HG02642 (cell line): ENCODE measurements at regions not wholly inside any gene's neighbourhood (a gene's known extent, or its start where the extent isn't known, plus 50 kb on each side); places are given as distances from the start of the nearest gene placed in this dataset.

Experiments
- ATAC-seq: cut with Tn5 transposase; IDR thresholded peaks from one replicate; pipeline ENCODE4 v1.9.1; 2021; ENCODE audit warnings: mild to moderate bottlenecking; ENCODE audit not compliant: unreplicated experiment, poor library complexity

DNA sequence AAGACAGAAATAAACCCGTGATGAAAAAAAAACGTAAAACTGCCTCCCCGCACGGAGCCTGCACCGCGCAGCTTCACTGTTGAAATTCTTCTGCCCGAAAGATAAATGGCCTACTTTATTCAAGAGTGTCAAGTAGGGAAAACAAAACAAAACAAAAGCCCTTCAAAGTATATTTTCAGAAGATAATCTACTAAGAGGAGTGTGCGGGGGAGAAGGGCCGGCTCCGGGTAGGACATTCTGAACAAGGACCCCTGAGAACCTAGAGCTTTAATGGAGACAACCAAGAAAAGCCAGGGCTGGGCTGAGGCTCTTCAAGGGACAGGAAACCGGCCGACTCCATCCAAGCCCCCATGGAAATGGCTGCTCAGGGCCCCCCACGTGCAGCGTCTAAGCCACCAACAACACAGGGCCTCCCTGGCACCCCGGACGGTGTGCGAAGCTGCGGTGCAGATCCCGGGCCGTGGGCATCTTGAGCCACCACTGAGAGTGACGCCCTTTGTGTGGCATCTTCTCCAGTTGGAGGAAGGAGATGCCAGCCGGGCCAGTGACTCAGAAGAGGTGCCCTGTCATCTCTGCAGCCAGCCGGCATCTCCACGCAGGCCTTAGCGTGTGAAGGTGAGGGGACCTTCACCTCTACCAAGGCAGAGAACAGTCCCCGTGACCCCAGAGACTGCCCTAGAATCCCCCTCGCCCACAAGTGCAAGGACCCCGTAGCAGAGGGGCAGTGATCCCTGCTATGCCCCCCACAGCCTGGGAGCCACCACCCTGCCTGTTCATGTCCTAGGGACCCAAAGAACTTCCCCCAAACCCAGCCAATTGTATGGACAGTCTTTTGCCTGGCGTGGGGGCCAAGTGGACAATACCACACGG is 250.8 kb downstream of the C16orf95 start:
- no peak for ATAC-seq

DNA sequence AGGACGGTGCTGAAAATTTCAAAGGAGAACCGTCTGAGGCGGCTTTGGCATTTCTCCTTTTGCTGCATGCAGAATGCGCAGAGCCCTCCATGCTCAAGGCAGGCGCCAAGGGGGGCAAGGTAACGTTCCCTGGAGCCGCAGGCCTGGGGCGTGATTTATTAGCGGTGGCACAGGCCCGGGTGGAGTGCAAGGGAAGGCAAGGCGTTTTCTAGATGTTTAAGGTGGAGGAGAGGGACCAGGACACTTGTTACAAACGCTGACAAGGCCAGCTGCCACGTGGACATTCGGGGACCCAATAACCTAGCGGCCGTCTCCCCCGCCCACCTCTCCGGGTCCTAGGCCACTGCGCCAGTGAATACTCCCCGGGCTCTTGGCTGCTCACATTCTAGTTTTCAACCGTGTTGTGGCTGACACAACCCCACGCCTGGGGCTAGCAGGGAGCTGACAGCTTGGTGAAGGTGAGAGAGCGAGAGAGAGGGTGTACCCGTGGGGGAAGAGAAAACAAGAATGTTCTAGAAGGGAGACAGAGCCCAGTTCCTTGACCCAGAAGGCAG is 250.1 kb downstream of the C16orf95 start:
- no peak for ATAC-seq

DNA sequence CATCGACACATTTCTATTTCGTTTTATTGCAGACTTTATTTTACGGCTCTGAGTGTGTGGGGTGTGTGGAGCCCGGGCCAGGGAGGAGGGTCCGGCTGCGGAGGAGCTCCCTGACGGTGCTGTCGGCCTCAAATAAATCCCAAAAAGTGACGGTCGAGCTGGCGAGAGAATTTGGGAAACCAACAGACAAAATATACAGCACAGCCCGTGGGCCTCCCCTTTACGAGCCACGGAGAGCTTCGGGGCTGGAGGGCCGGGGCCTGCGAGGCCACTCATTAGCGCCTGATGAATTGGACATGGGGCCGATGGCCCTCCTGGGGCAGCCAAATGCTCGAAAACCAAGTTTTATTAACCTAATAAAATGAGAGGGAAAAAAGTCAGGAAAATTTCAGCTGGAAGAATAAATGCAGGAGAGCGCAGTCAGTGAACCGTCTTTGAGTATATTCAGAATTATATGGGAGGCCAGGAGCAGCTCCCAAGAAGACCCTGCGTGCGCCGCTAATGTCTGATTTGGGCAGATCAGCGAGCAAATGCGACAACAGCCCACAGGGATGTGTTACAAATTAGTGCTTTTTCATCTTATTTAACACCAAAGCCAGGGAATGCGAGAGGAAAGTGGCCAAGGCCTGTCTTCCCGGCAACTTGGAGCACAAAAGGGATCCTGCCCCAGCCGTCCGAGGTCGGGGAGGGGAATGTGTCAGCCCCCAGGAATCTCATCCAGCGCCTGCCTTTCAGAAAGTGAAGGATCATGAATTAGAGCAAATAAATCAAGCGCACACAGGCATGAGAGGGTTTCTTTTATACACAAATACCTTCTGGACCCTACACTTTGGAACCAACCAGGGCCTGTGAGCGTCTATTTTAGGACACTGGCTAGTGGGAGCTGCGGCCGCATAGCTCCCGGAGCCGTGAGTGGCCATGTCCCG is 249.1 kb downstream of the C16orf95 start:
- ATAC-seq, result no peak

DNA sequence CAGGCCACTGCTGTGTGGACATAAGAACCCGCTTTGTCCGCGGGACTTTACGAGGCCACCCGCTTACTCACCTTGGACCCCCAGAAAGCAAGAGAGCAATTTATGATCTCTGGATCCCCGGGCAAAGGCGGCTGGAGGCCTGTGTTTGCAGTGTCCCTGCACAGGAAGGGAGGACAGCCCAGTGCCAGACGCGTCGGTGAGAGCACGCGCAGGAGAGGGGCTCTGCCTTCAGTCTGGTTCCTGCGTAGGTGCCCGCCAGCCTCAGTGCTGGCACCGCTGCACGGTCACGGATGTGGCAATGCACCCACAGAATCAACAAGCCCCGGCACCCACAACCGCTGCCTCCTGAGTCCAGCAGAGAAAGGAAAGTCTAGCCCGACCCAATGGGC is 248.4 kb downstream of the C16orf95 start:
- ATAC-seq, result no peak

DNA sequence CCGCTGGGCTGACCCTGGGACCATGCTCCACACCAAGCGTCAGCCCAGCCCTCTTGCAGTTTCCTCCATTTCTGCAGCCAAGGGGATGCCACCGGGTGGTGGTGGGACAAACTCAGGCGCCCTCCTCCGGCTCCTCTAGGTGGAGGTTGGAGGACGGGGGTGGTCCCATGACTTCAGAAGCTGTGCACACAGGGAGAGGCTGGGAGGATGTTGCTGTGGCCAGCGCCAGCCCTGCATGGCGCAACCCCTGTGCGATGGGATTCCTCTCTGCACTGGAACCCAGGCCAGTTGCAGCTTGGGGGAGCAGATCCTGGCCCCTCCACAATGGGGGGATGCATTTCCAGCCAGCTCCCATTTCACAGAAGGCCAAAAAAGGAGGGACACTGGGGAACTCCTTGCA is 246.5 kb downstream of the C16orf95 start:
- no peak for ATAC-seq

DNA sequence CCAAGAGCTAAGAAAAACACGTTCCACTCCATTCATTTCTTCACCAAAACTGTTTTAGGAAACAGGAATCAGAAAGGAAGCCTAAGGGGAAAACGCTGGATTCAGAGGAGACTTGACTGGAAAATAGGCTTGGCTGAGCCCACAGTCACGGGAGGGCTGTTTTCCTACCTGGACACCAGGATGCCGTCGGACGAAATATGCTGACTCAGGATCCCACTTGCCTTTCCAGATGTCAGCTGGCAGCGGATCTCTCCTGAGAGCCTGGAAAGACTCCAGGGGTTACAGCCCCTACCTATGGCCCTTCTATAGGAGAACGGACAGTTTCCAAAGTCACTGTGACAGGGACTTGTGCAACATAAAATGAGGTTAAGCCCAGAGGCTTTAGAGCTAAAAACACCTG is 245.1 kb downstream of the C16orf95 start:
- ATAC-seq, result no peak

DNA sequence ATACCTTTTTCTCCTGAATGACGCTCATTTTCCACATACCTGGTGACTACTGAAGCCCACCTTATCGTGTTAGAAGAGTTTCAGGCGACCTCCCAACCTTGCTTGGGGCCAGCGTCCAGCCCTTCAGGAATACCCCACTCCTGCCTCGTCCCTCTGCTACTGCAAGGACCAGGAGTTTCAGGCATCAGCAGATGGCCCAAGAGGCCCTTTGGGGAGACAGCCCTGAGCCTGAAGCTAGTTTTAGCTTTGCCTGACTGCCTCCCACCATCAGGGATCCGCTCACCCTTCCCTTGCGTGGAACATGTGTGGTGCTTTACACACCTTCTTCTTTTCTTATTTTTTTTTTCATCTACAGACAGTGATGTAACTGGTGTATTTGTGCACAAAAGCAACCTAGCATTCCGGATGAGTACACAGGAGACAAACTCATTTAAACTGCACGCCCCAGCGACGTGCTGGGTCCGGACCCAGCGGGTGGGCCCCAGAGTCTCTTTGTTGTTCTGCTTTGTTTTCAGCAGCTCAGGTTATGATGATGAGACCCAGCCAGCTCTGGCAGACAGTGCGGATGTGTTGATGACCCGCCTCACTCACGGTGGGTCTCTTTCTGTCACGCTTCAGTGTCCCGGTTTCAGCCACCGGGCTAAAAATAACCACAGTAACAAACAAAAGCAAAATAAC is 242.4 kb downstream of the C16orf95 start:
- no peak for ATAC-seq

DNA sequence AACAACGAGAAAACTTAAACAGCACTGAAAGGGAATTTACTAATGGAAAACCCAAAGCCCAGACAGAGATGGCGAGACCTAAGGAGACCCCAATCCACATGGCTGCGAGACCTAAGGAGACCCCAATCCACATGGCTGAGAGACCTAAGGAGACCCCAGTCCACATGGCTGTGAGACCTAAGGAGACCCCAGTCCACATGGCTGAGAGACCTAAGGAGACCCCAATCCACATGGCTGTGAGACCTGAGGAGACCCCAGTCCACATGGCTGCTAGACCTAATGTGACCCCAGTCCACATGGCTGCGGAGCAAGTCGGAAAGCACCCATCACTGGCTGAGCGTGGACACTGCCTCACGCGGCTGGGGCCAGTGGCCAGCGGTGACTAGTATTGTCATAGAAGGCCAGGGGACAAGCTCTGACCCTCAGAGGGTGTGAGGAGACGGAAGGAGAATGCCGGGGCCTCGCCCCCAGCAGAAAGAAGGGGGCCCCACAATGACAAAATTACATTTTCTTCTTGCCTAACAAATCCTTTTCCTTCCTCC is 241.8 kb downstream of the C16orf95 start:
- ATAC-seq, result no peak

DNA sequence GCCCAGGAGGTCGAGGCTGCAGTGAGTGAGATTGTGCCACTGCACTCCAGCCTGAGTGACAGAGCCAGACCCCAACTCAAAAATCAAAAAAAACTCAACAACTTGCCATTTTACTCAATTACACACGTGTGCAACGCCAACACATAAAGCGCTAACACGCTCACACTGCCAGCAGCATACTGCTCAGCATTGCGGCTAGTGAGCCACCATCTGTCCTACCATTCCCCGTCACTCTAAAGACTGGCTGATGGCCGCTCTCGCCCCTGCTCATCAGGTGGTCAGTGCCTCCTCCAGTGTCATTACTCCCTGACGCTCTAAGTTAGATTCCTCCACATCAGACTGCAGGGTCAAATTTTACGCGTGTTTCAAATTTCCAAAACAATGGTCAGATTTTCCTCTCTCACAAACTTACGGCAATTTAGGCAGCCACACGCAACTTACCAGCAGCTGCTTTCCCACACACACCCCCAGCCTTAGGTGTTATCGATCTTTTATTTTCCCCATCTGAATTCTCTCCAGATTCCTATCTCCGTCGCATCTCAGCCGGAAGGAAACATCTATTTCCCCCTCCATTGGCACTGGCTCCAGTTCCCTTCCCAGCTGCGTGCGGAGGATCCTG is 240.8 kb downstream of the C16orf95 start:
- no peak for ATAC-seq

DNA sequence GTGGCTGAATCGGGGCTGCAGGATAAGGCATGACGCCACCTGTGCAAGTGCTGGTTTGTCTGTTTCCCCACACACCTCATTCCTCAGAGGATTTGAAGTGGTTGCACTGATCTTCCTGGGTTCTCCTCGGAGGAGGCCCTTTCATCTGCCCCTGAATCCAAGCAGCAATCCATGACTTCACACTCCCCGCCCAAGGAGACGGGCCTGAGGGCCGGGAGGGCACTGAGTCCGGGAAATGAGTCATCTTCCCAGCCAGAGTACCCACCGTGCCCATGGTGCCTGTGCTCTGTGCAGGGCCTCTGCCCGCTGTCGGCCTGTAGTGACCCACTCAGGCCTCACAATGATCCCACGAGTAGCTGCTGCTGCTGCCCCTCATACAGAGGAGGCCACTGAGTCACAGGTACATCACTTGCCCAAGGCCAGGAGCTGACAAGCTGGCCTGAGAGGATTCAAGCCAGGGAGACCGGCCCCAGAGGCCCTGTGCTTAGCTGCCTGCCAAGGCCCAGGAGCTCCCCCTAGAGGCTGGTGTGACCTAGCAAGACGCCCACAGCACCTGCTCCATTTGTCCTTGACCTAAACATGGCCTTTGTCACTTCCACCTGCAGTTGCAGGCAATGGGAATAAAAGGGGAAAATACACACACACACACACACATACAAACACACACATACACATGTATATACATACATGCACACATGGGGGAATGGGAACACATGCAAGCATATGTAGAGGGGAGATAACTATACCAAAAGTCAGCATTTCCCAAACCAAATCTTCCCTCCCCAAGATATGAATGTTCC is 240.0 kb downstream of the C16orf95 start:
- no peak for ATAC-seq

DNA sequence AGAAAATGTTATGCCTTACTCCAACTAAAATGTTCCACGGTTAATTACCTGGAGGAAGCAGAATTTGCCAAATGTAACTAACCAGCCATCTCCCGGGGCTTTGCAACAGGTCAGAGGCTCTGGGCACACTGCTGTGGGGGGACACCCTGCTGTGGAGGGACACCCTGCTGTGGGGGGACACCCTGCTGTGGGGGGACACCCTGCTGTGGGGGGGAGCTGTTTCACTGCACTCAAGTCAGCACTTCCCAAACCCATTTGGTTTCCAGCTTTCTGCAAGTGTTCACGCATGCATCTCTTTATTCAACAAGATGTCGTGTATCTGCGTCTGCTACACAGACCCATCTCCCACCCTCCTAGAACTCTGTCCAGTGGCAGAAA is 239.5 kb downstream of the C16orf95 start:
- no peak for ATAC-seq

DNA sequence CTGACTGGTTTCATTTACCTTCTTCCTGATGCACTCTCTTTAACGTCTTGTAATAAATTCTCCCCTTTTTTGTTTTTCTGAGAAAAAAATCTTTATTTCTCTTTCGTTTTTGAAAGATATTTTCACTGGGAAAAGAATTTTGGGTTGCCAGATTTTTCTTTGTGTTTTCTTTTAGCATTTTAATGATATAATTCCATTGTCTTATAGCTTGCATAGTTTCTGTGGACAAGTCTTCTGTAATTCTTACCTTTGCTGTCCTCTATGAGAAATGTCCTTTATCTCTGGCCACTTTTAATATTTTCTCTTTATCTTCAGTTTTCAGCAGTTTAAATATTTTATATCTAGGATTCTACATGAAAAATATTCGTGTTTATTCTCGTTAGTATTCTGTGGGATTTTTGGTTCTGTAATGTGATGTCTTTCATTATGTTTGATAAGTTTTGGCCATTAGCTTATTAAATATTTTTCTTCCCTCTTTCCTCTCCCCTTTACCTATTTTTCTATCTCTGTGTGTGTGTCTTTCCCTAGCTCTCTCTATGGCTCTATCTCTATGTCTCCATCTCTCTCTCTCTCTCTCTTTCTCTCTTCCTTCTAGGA is 236.5 kb downstream of the C16orf95 start:
- no peak for ATAC-seq

DNA sequence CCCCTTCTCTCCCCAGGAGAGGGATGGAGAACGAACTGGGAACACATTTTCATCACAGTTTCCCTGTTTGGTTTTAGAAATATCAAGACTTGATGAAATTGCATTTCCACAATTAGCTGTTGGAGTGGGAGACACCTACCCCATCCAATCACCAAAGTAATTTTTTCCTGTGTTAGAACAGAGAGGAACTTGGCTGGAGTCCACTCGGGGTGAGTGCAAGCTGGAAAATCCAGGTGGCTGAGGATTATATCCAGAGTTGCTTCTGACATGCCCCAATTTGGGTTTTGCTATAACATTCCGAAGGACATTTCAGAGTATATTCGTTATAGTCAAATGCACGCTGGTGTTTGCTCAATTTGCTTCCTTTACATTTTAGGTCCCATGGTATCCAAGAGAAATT is 231.8 kb downstream of the C16orf95 start:
- ATAC-seq, result no peak

DNA sequence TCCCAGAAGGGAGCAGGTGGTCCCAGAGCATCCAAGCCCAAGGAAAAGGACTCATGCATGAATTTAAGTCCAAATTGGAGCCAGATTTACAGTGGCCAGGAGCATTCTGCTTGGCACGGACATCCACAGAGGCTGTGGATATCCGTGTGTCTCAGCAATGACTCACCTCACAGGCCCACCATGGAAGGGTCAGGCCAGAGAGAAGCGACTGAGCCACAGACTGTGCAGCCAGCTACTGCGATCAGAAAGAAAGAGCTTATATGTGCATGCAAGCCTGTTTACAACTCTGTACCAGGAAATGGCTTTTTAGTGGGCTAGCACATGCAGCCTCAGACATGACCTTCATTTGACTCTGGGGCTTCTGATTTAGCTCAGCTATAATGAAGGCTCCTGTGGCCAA is 231.0 kb downstream of the C16orf95 start:
- no peak for ATAC-seq

DNA sequence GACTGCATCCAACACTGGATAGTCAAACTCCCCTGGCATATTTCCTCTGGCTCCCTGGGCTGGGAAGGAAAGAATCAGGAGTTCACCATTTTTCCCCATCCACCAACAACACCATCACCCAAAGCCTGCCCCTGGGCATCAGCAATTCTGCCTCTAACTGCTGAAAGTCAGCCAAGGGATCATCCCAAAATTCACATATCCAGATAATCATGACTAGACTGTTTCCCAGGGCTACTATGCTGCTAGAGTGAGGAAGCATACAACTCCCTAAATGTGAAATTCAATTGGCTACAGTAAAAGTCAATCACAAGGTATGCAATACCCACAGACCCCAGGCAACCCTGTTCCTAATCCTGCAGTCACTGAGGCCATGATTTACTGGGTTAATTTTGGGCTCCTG is 230.6 kb downstream of the C16orf95 start:
- no peak for ATAC-seq

DNA sequence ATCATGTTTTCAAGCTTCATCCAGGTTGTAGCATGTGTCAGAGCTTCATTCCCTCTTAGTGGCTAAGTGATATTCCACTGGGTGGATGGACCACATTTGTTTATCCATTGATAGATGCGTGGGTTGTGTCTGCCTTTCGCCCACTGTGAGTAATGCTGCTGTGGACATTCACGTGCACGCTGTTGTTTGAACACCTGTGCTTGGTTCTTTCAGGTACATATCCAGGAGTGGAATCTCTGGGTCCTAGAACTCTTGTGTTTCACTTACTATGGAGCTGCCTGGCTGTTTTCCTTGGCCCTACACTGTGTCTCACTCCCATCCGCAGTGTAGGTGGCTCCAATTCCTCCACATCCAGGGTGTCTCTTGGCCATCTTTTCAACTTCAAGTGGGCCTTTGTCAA is 224.2 kb downstream of the C16orf95 start:
- no peak for ATAC-seq

DNA sequence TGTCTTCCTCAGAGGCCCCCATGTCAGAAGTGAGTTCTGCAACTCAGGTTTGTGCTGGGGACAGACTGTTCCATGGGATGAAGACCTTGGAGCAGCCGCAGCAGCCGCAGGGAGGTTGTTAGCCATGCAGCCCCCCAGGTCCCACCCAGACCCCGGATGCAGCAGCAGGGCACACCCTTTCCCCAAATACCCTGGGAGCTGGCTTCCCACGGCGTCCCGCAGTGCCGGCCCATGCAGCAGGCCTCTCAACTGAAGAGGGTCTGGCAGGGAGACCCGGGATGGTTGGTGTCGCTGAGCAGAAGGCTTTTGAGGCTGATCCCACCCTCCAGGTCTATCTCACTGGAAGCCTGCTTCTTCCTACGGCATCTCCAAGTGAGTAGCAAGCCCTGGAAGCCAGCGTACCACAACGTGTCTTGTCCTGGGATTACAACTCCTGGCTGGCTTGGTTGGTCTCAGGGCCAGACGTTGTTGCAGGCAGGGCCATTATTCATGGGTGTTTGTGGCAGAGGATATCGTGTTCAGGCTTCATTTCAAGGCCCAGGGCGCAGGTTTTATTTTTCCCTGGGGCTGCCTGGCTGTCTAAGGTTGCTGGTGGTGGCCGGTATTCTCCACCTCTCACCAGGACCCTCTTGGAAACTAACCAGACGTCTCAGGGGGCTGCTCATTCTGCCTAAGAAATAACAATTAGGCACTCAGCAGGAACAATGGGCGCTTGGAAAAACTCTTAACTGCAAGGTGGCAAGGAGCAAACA is 223.2 kb downstream of the C16orf95 start:
- no peak for ATAC-seq

DNA sequence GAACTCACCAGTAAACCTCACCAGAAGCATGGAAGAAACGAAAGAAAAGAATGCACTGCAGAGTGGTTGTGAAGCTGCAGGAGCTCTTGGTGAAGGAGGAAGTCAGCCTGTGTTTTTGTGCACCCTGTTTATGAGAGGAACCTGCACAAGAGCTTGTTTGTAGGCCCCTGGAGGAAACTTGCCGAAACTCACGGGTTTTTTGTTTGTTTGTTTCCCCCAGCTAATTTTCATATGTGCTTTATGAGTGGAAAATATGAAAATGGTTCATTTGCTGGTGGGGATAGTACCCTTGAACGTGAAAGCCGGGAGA is 222.7 kb downstream of the C16orf95 start:
- ATAC-seq, result no peak
